Endothelial cell of umbilical vein (primary cell): ENCODE measurements at regions not wholly inside any gene's neighbourhood (a gene's known extent, or its start where the extent isn't known, plus 50 kb on each side); places are given as distances from the start of the nearest gene placed in this dataset.

Experiments used
- BruUV-seq: library from RNA; stranded (reverse); fragments of 400-500 nt; replicated peaks from 2 replicates; lab custom pipeline; 2021; lab: Mats Ljungman, UMichigan
- CTCF ChIA-PET: fragments of 300-600, 350-600 bp; sonication (Branson Sonifier 250); formaldehyde crosslinking; loops from one replicate; lab custom pipeline; 2021; ENCODE audit warnings: antibody characterized with exemption, inconsistent platforms; lab: Charles Lee
- POLR2A ChIA-PET: fragments of 300-600, 350-600 bp; sonication (Branson Sonifier 250); formaldehyde crosslinking; loops from one replicate; lab custom pipeline; 2021; ENCODE audit warnings: antibody characterized with exemption, inconsistent platforms; lab: Charles Lee
- DNase-seq: peaks from one replicate; pipeline ENCODE4 v3.0.0-alpha.2; 2011; ENCODE audit warnings: low read depth, low spot score
- FAIRE-seq: peaks from 2 replicates; lab custom pipeline; 2011; peaks lifted over from hg19 to GRCh38; lab: Jason Lieb, UNC
- H2AFZ ChIP-seq: 2 replicates; pipeline ENCODE4 v1.6.0; 2012; ENCODE audit warnings: low read depth, low read length, control low read depth, inconsistent platforms
- H3K27ac ChIP-seq: 2 replicates; pipeline ENCODE4 v1.5.1; 2011; ENCODE audit warnings: low read depth, mild to moderate bottlenecking, control low read depth, low read length, moderate library complexity; ENCODE audit not compliant: insufficient read depth
- H3K27me3 ChIP-seq, 2 experiments: 2 replicates each; pipeline versions ENCODE4 v1.6.0 to v1.6.1; 2011; ENCODE audit warnings: low read length in 2 of 2, mixed read lengths in 1 of 2; ENCODE audit not compliant: control insufficient read depth in 2 of 2, insufficient read depth in 2 of 2
- H3K36me3 ChIP-seq, 2 experiments: 2 replicates in 1 of 2; 3 replicates in 1 of 2; pipeline ENCODE4 v1.5.1; 2011; ENCODE audit warnings: low read length in 2 of 2, mild to moderate bottlenecking in 1 of 2, moderate library complexity in 1 of 2; ENCODE audit not compliant: control insufficient read depth in 2 of 2, insufficient read depth in 2 of 2; ENCODE audit errors: extremely low read depth in 1 of 2
- H3K4me1 ChIP-seq: 3 replicates; pipeline ENCODE4 v1.5.1; 2011; ENCODE audit warnings: mild to moderate bottlenecking, low read length; ENCODE audit not compliant: control insufficient read depth, insufficient read depth; ENCODE audit errors: extremely low read depth
- H3K4me2 ChIP-seq: 2 replicates; pipeline ENCODE4 v1.6.1; 2011; ENCODE audit warnings: low read length, control low read depth, mixed read lengths; ENCODE audit not compliant: insufficient read depth
- H3K4me3 ChIP-seq, 3 experiments: fragments of 200-600 bp in 1 of 3; sonication (generic), shearing (Covaris generic) in 1 of 3; replicated peaks in 1 of 3; 2 replicates each; pipeline ENCODE4 v1.5.1; 2011 to 2016; ENCODE audit warnings: control low read depth in 3 of 3, low read length in 3 of 3, mild to moderate bottlenecking in 2 of 3, inconsistent platforms in 1 of 3, low read depth in 1 of 3, moderate library complexity in 1 of 3; ENCODE audit not compliant: insufficient read depth in 1 of 3
- H3K79me2 ChIP-seq: 2 replicates; pipeline ENCODE4 v1.6.0; 2012; ENCODE audit warnings: low read length, inconsistent platforms; ENCODE audit not compliant: control insufficient read depth, insufficient read depth
- H3K9ac ChIP-seq: replicated peaks from 2 replicates; pipeline ENCODE3; 2011; ENCODE audit warnings: low read length, control low read depth; ENCODE audit not compliant: insufficient read depth; ENCODE audit errors: extremely low read depth
- H3K9me1 ChIP-seq: replicated peaks from 3 replicates; pipeline ENCODE4 v1.6.0; 2011; ENCODE audit warnings: mild to moderate bottlenecking, low read length; ENCODE audit not compliant: control insufficient read depth, insufficient read depth; ENCODE audit errors: extremely low read depth
- H3K9me3 ChIP-seq: replicated peaks from 2 replicates; pipeline ENCODE4 v1.5.1; 2012; ENCODE audit warnings: low read length, inconsistent platforms; ENCODE audit not compliant: control insufficient read depth, insufficient read depth
- H4K20me1 ChIP-seq: replicated peaks from 2 replicates; pipeline ENCODE3; 2011; ENCODE audit warnings: mild to moderate bottlenecking, low read length; ENCODE audit not compliant: control insufficient read depth, insufficient read depth; ENCODE audit errors: extremely low read depth
- CTCF ChIP-seq, 2 donors: IDR thresholded peaks; 1 replicate in 1 of 2; 2 replicates in 1 of 2; pipeline ENCODE4 v1.5.1; 2011; ENCODE audit warnings: low read length in 2 of 2, mild to moderate bottlenecking in 2 of 2, moderate library complexity in 2 of 2, control low read depth in 1 of 2, inconsistent platforms in 1 of 2, low read depth in 1 of 2; ENCODE audit not compliant: insufficient read depth in 1 of 2; ENCODE audit errors: extremely low read depth in 1 of 2
- EZH2 ChIP-seq: IDR thresholded peaks from 2 replicates; pipeline ENCODE4 v1.6.1; 2012; ENCODE audit warnings: borderline replicate concordance, low read depth, mild to moderate bottlenecking, moderate library complexity, low read length, inconsistent platforms; ENCODE audit not compliant: severe bottlenecking
- FOS ChIP-seq: IDR thresholded peaks from 2 replicates; pipeline ENCODE4 v1.6.1; 2011; ENCODE audit warnings: mild to moderate bottlenecking, low read length, moderate library complexity, borderline replicate concordance; ENCODE audit not compliant: insufficient read depth
- GATA2 ChIP-seq: IDR thresholded peaks from 2 replicates; pipeline ENCODE4 v1.7.0; 2011; ENCODE audit warnings: low read depth, mild to moderate bottlenecking, moderate library complexity, mixed read lengths, low read length; ENCODE audit not compliant: insufficient read length, insufficient read depth
- JUN ChIP-seq: IDR thresholded peaks from 2 replicates; pipeline ENCODE4 v1.6.1; 2011; ENCODE audit warnings: borderline replicate concordance, low read depth; ENCODE audit not compliant: insufficient read length, insufficient read depth
- MAX ChIP-seq: IDR thresholded peaks from 2 replicates; pipeline ENCODE4 v1.6.1; 2011; ENCODE audit not compliant: insufficient read depth, insufficient read length
- MYC ChIP-seq: IDR thresholded peaks from one replicate; pipeline ENCODE4 v1.6.1; 2011; ENCODE audit warnings: mild to moderate bottlenecking, low read depth, low read length
- POLR2A ChIP-seq: IDR thresholded peaks from 2 replicates; pipeline ENCODE4 v1.6.1; 2012; ENCODE audit warnings: low read depth, mild to moderate bottlenecking, control low read depth, low read length
- POLR2AphosphoS5 ChIP-seq: IDR thresholded peaks from 2 replicates; pipeline ENCODE4 v1.6.1; 2012; ENCODE audit warnings: low read depth, mild to moderate bottlenecking, control low read depth, low read length, moderate library complexity; ENCODE audit not compliant: insufficient read depth
- dilution Hi-C: fragments of 300-500 bp; cut with MboI; formaldehyde crosslinking; loops from one replicate; pipeline ENCODE4 v1.15.0; 2019; ENCODE audit warnings: low sequenced_read_pairs; ENCODE audit not compliant: extremely low pct_ligation_motif_present
- intact Hi-C: fragments of 100-400 bp; cut with micrococcal nuclease; formaldehyde crosslinking; loops from one replicate; pipeline ENCODE4 v1.10.0; 2022

- Histone ChIP-seq H3K36me3 (no peaks in the 10 kb centered on the region), H3K4me3 (no peak overlapping the region), H3K4me1 (no peaks in the 10 kb centered on the region), H3K27ac (no peak overlapping the region), H4K20me1 (no peaks in the 10 kb centered on the region), H3K9me1 (no peaks in the 10 kb centered on the region), H3K9ac (no peak overlapping the region), H2AFZ (no peak overlapping the region), H3K79me2 (no peaks in the 10 kb centered on the region), H3K9me3 (peaks cover 2% of the 10 kb centered on the region), H3K4me2 (no peak overlapping the region), H3K27me3 (no peaks in the 10 kb centered on the region)
- intact Hi-C loops = no loop called here
- FAIRE-seq (no peak), DNase-seq (no peak)
- CTCF ChIA-PET = no interaction called here
- TF ChIP-seq POLR2AphosphoS5 = no peak
- TF ChIP-seq JUN = no peak
- no peak for TF ChIP-seq GATA2
- TF ChIP-seq CTCF (IDR thresholded peaks at IDR 0.05; ENCODE audit: extremely low read depth in 1 of 2, insufficient read depth in 1 of 2, low read depth in 1 of 2, low read length in 2 of 2) = no peak
- no peak for TF ChIP-seq EZH2
- no peak for TF ChIP-seq MAX
- no peak for TF ChIP-seq POLR2A
- TF ChIP-seq FOS = no peak
- TF ChIP-seq MYC = no peak
- POLR2A ChIA-PET = no interaction called here
- dilution Hi-C loops = no loop called here
- BruUV-seq = no TSS peak
Observed at GRCh38 chr4:115292320-115293092, 179.1 kb upstream of the NDST4 start.
